Activated naive CD4-positive, alpha-beta T cell treated with anti-CD3 and anti-CD28 coated beads, Interleukin-2, amount 50 U/mL, for 24 hours (primary cell): ENCODE measurements at regions not wholly inside any gene's neighbourhood (a gene's known extent, or its start where the extent isn't known, plus 50 kb on each side); places are given as distances from the start of the nearest gene placed in this dataset.
"Not testable (repeated sequence)": the region's sequence is repeated elsewhere in the genome, so short reads cannot be mapped to it uniquely, and the experiment has no call there.

Source experiments
- H3K27ac Mint-ChIP-seq: one replicate; pipeline ENCODE4 v1.8.0; 2021; ENCODE audit warnings: mild to moderate bottlenecking, mixed read lengths
- H3K27me3 Mint-ChIP-seq: one replicate; pipeline ENCODE4 v1.8.0; 2021; ENCODE audit warnings: mixed read lengths
- H3K36me3 Mint-ChIP-seq: one replicate; pipeline ENCODE4 v1.8.0; 2021; ENCODE audit warnings: mixed read lengths
- H3K4me1 Mint-ChIP-seq: one replicate; pipeline ENCODE4 v1.8.0; 2021; ENCODE audit warnings: mixed read lengths
- H3K4me3 Mint-ChIP-seq: one replicate; pipeline ENCODE4 v1.8.0; 2021; ENCODE audit warnings: mild to moderate bottlenecking, mixed read lengths
- H3K9me3 Mint-ChIP-seq: one replicate; pipeline ENCODE4 v1.8.0; 2021; ENCODE audit warnings: mixed read lengths

- H3K27ac Mint-ChIP-seq, H3K4me1 Mint-ChIP-seq, H3K27me3 Mint-ChIP-seq, H3K4me3 Mint-ChIP-seq, H3K9me3 Mint-ChIP-seq, H3K36me3 Mint-ChIP-seq: not testable (repeated sequence)
Observed at GRCh38 chr4:189654396-189654795, 286.3 kb upstream of the FRG1 start.

DNA sequence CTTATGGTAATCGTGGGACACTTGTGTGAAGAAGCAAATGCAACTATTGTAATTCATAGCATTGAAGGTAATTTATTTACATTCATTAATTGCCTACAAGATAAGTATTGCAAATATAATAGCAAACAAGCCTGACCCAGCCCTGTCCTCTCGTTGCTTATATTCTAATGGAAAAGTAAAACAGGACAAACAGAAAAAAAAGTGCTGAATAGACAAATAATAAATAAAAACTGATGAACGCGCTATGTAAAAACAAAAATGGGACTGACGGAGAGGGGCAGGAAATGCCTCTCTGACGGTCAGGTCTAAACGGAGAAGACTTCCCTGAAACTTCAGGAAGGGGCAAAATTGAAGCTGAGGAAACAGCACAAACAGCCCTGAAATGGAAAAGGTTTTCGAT lies 284.9 kb upstream of the FRG1 start:
- not testable (repeated sequence) for H3K27me3 Mint-ChIP-seq, H3K9me3 Mint-ChIP-seq, H3K27ac Mint-ChIP-seq, H3K4me3 Mint-ChIP-seq, H3K36me3 Mint-ChIP-seq, H3K4me1 Mint-ChIP-seq

DNA sequence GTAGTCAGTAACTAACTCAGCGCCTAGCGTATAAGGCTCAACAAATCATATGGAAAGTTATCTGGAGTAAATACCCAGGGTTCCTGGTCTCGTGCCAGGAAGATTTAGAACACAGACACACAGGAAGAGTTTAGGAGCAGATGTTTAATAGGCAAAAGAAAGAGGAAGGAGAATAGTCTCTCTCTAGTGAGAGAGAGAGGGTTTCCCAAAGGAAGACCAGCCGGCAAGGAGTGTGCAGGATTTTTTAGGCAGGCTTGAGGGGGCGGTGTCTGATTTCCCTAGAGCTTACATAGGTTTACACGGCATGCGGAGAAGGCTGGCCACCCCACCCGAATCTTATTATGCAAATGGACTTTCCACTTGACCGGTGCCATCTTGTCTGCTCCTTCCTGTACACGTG lies 284.0 kb upstream of the FRG1 start:
- Mint-ChIP-seq H3K4me3 (no peak overlapping the region), H3K27me3 (no peaks in the 10 kb centered on the region), H3K9me3 (peaks cover 4% of the 10 kb centered on the region), H3K36me3 (no peaks in the 10 kb centered on the region), H3K27ac (no peak overlapping the region), H3K4me1 (no peaks in the 10 kb centered on the region)

- H3K4me1 Mint-ChIP-seq, H3K36me3 Mint-ChIP-seq, H3K4me3 Mint-ChIP-seq, H3K9me3 Mint-ChIP-seq, H3K27me3 Mint-ChIP-seq, H3K27ac Mint-ChIP-seq: not testable (repeated sequence)
Observed at GRCh38 chr4:189658259-189658658, 282.4 kb upstream of the FRG1 start.

- H3K36me3 Mint-ChIP-seq, H3K4me1 Mint-ChIP-seq, H3K4me3 Mint-ChIP-seq, H3K27me3 Mint-ChIP-seq, H3K27ac Mint-ChIP-seq, H3K9me3 Mint-ChIP-seq: not testable (repeated sequence)
Observed at GRCh38 chr4:189658831-189659230, 281.8 kb upstream of the FRG1 start.

DNA sequence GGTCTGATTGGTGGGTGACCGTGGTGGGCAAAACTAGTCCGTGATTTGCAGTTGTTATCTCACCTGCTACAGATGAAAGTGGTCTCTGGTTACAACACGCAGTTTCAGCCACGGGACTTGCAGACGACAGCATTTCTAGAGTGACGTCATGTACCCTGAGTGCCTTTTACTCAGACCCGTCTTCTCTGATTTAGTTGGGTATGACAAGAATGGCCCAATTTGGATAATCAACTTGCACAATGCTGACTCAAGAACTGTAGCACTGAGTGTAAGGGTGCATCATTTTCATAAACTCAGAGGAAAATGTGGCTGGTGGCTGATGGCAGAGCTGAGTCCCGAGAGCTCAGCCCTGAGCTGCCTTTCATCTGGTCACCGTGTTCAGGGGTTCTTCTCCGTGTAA lies 281.4 kb upstream of the FRG1 start:
- Mint-ChIP-seq H3K4me1 (no peaks in the 10 kb centered on the region), H3K27ac (no peak overlapping the region), H3K4me3 (no peak overlapping the region), H3K27me3 (no peaks in the 10 kb centered on the region), H3K36me3 (no peaks in the 10 kb centered on the region), H3K9me3 (peaks cover 4% of the 10 kb centered on the region)

GRCh38 chr4:189660722-189661360 lies 279.8 kb upstream of the FRG1 start:
- Mint-ChIP-seq H3K27me3 (no peaks in the 10 kb centered on the region), H3K4me1 (no peaks in the 10 kb centered on the region), H3K36me3 (no peaks in the 10 kb centered on the region), H3K27ac (no peak overlapping the region), H3K9me3 (no peaks in the 10 kb centered on the region), H3K4me3 (no peak overlapping the region)

GRCh38 chr4:189664693-189665250 lies 275.9 kb upstream of the FRG1 start:
- Mint-ChIP-seq H3K4me1 (no peaks in the 10 kb centered on the region), H3K4me3 (no peak overlapping the region), H3K27me3 (no peaks in the 10 kb centered on the region), H3K36me3 (no peaks in the 10 kb centered on the region), H3K9me3 (no peaks in the 10 kb centered on the region), H3K27ac (no peak overlapping the region)

DNA sequence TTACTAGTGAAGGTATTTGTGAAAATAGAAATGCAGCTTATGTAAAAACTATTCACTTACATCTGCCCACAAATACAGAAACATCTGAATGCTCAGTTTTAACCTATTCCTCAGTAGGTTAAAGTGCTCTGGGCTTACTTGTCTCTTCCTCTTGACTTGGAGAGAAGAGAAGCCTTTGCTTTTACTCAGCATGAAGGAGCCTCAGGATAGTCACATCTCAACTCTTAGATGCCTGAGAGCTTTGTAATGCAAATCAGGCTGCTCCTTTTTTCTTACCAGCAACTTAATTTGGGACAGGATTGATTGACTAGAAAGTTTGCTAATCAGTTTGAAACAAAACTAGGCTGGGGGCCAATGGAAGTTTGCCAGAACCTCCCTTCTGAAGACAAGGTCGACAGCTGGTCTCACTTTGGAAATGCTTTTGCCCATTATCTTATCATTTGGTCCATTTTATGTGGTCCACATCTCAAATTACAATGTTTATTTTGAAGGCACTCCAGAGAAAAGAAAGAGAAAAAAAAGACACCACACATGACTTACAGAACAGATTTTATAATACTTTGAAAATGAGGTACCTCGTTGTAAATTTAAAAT lies 274.9 kb upstream of the FRG1 start:
- not testable (repeated sequence) for H3K9me3 Mint-ChIP-seq

GRCh38 chr4:189667386-189667785 lies 273.3 kb upstream of the FRG1 start:
- not testable (repeated sequence) for H3K27ac Mint-ChIP-seq, H3K9me3 Mint-ChIP-seq, H3K4me1 Mint-ChIP-seq, H3K4me3 Mint-ChIP-seq, H3K27me3 Mint-ChIP-seq, H3K36me3 Mint-ChIP-seq

More for the DNA sequence above, 274.9 kb upstream of the FRG1 start:
- not testable (repeated sequence) for H3K27ac Mint-ChIP-seq, H3K36me3 Mint-ChIP-seq, H3K27me3 Mint-ChIP-seq, H3K4me1 Mint-ChIP-seq, H3K4me3 Mint-ChIP-seq

- not testable (repeated sequence) for H3K4me3 Mint-ChIP-seq, H3K27me3 Mint-ChIP-seq, H3K9me3 Mint-ChIP-seq, H3K27ac Mint-ChIP-seq, H3K36me3 Mint-ChIP-seq, H3K4me1 Mint-ChIP-seq
Observed at GRCh38 chr4:189697675-189698245, 242.9 kb upstream of the FRG1 start.

DNA sequence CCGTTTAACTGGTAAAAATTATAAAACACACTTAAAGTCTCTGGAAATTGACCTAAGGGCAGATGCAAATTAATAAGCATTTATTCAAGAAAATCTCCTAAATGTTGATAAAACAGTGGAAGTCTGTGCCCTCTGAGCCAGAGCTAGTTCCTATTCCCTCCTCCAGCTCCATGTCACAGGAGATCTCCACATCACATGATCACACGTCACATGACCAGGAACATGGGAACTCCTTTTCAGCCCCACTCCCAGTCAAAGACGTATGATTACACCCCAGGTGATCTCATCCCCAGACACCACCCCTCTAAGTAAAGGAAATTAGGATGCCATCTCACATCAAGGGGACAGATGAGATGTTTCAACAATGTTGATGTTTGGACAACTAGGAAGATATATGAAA lies 237.7 kb upstream of the FRG1 start:
- H3K4me1 Mint-ChIP-seq, H3K9me3 Mint-ChIP-seq, H3K36me3 Mint-ChIP-seq, H3K27me3 Mint-ChIP-seq, H3K27ac Mint-ChIP-seq, H3K4me3 Mint-ChIP-seq: not testable (repeated sequence)

GRCh38 chr4:189706821-189707220 lies 233.9 kb upstream of the FRG1 start:
- H3K36me3 Mint-ChIP-seq, H3K4me3 Mint-ChIP-seq, H3K27me3 Mint-ChIP-seq, H3K9me3 Mint-ChIP-seq, H3K4me1 Mint-ChIP-seq, H3K27ac Mint-ChIP-seq: not testable (repeated sequence)

DNA sequence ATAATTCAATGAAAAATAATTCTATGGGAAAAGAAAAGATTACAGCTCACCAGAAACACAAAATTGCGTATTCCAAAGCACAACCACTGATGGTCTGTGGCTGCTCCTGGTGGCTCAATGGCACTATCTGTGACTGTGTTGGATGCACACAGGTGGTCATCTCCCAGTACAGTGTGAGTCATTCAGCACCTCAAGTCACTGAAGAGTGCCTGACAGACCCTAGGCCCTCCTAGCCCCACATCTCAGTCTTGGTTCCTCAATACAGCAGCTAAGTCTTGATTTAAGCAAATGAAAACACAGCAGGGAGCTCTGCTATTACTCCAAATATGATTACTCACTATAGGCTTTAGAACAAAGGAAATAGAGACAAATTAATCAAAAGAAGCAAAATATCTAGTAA lies 233.4 kb upstream of the FRG1 start:
- H3K36me3 Mint-ChIP-seq, H3K4me1 Mint-ChIP-seq, H3K27me3 Mint-ChIP-seq, H3K9me3 Mint-ChIP-seq, H3K27ac Mint-ChIP-seq, H3K4me3 Mint-ChIP-seq: not testable (repeated sequence)

DNA sequence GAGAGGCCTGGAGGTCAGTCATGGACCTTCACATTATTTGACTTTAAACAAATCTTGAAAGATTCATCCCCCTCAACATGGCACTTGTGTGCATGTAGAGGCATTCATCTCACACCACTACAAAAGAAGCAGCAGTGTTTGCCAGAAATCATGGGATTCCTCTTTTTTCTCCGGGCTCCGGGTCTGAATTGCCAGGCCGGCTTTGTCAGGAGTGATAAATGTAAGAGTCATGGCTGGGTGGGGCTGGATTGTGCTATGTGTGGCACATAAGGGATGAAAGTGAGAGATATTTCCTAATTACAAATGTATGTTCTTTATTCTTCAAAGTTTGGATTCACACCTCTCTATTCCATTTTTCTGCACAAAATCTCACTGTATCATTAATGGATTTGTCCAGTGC lies 228.7 kb upstream of the FRG1 start:
- not testable (repeated sequence) for H3K4me3 Mint-ChIP-seq, H3K27me3 Mint-ChIP-seq, H3K4me1 Mint-ChIP-seq, H3K36me3 Mint-ChIP-seq, H3K9me3 Mint-ChIP-seq, H3K27ac Mint-ChIP-seq

DNA sequence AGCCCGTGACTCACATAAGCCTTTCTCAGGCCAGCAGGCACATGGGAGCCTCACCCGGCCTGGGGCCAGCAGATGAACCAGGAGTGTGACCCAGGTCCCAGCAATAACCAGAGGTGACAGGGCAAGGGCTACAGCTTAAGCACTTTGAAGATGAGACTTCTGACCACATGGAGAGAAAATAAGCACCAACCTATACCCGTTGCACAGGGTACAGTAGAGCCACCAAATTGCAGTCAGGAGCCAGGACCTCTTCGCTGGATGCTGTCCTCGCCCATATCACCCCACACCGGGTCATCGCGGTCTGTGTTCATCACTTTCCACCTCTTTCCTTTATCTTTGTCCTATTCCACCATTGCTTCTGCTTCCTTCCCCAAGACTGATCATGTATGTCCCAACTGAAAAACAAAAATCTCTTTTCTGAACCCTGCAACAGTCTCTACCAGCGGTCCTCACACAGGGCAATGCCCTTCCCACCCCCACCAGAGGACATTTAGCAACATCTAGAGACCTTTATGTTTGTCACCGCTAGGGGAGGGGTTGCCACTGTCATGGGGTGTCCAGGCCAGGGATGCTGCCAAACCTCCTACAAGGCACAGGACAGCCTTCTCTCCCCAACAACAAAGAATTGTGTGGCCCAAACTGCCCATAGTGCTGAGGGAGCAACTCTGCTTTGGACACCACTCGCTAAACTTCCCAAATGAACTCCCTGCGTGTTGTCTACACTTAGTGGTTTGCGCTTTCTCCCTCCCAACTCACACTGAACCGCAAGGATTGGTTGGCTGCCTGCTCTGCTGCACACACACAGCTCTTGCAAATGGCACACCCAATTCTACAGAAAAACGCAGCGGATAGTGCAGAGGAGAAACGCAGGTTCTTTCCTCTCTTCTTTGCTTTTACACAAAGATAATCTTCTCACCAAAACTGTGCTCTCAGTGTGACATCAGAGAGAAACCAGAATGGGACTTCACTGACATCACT lies 219.4 kb upstream of the FRG1 start:
- not testable (repeated sequence) for H3K27ac Mint-ChIP-seq, H3K27me3 Mint-ChIP-seq, H3K9me3 Mint-ChIP-seq, H3K4me1 Mint-ChIP-seq, H3K36me3 Mint-ChIP-seq, H3K4me3 Mint-ChIP-seq
